Endothelial cell of umbilical vein (primary cell): ENCODE measurements at regions not wholly inside any gene's neighbourhood (a gene's known extent, or its start where the extent isn't known, plus 50 kb on each side); places are given as distances from the start of the nearest gene placed in this dataset.

Experiments used
- BruUV-seq: library from RNA; stranded (reverse); fragments of 400-500 nt; replicated peaks from 2 replicates; lab custom pipeline; 2021; lab: Mats Ljungman, UMichigan
- CTCF ChIA-PET: fragments of 300-600, 350-600 bp; sonication (Branson Sonifier 250); formaldehyde crosslinking; loops from one replicate; lab custom pipeline; 2021; ENCODE audit warnings: antibody characterized with exemption, inconsistent platforms; lab: Charles Lee
- POLR2A ChIA-PET: fragments of 300-600, 350-600 bp; sonication (Branson Sonifier 250); formaldehyde crosslinking; loops from one replicate; lab custom pipeline; 2021; ENCODE audit warnings: antibody characterized with exemption, inconsistent platforms; lab: Charles Lee
- DNase-seq: peaks from one replicate; pipeline ENCODE4 v3.0.0-alpha.2; 2011; ENCODE audit warnings: low read depth, low spot score
- FAIRE-seq: peaks from 2 replicates; lab custom pipeline; 2011; peaks lifted over from hg19 to GRCh38; lab: Jason Lieb, UNC
- H2AFZ ChIP-seq: 2 replicates; pipeline ENCODE4 v1.6.0; 2012; ENCODE audit warnings: low read depth, low read length, control low read depth, inconsistent platforms
- H3K27ac ChIP-seq: 2 replicates; pipeline ENCODE4 v1.5.1; 2011; ENCODE audit warnings: low read depth, mild to moderate bottlenecking, control low read depth, low read length, moderate library complexity; ENCODE audit not compliant: insufficient read depth
- H3K27me3 ChIP-seq, 2 experiments: 2 replicates each; pipeline versions ENCODE4 v1.6.0 to v1.6.1; 2011; ENCODE audit warnings: low read length in 2 of 2, mixed read lengths in 1 of 2; ENCODE audit not compliant: control insufficient read depth in 2 of 2, insufficient read depth in 2 of 2
- H3K36me3 ChIP-seq, 2 experiments: 2 replicates in 1 of 2; 3 replicates in 1 of 2; pipeline ENCODE4 v1.5.1; 2011; ENCODE audit warnings: low read length in 2 of 2, mild to moderate bottlenecking in 1 of 2, moderate library complexity in 1 of 2; ENCODE audit not compliant: control insufficient read depth in 2 of 2, insufficient read depth in 2 of 2; ENCODE audit errors: extremely low read depth in 1 of 2
- H3K4me1 ChIP-seq: 3 replicates; pipeline ENCODE4 v1.5.1; 2011; ENCODE audit warnings: mild to moderate bottlenecking, low read length; ENCODE audit not compliant: control insufficient read depth, insufficient read depth; ENCODE audit errors: extremely low read depth
- H3K4me2 ChIP-seq: 2 replicates; pipeline ENCODE4 v1.6.1; 2011; ENCODE audit warnings: low read length, control low read depth, mixed read lengths; ENCODE audit not compliant: insufficient read depth
- H3K4me3 ChIP-seq, 3 experiments: fragments of 200-600 bp in 1 of 3; sonication (generic), shearing (Covaris generic) in 1 of 3; replicated peaks in 1 of 3; 2 replicates each; pipeline ENCODE4 v1.5.1; 2011 to 2016; ENCODE audit warnings: control low read depth in 3 of 3, low read length in 3 of 3, mild to moderate bottlenecking in 2 of 3, inconsistent platforms in 1 of 3, low read depth in 1 of 3, moderate library complexity in 1 of 3; ENCODE audit not compliant: insufficient read depth in 1 of 3
- H3K79me2 ChIP-seq: 2 replicates; pipeline ENCODE4 v1.6.0; 2012; ENCODE audit warnings: low read length, inconsistent platforms; ENCODE audit not compliant: control insufficient read depth, insufficient read depth
- H3K9ac ChIP-seq: replicated peaks from 2 replicates; pipeline ENCODE3; 2011; ENCODE audit warnings: low read length, control low read depth; ENCODE audit not compliant: insufficient read depth; ENCODE audit errors: extremely low read depth
- H3K9me1 ChIP-seq: replicated peaks from 3 replicates; pipeline ENCODE4 v1.6.0; 2011; ENCODE audit warnings: mild to moderate bottlenecking, low read length; ENCODE audit not compliant: control insufficient read depth, insufficient read depth; ENCODE audit errors: extremely low read depth
- H3K9me3 ChIP-seq: replicated peaks from 2 replicates; pipeline ENCODE4 v1.5.1; 2012; ENCODE audit warnings: low read length, inconsistent platforms; ENCODE audit not compliant: control insufficient read depth, insufficient read depth
- H4K20me1 ChIP-seq: replicated peaks from 2 replicates; pipeline ENCODE3; 2011; ENCODE audit warnings: mild to moderate bottlenecking, low read length; ENCODE audit not compliant: control insufficient read depth, insufficient read depth; ENCODE audit errors: extremely low read depth
- CTCF ChIP-seq, 2 donors: IDR thresholded peaks; 1 replicate in 1 of 2; 2 replicates in 1 of 2; pipeline ENCODE4 v1.5.1; 2011; ENCODE audit warnings: low read length in 2 of 2, mild to moderate bottlenecking in 2 of 2, moderate library complexity in 2 of 2, control low read depth in 1 of 2, inconsistent platforms in 1 of 2, low read depth in 1 of 2; ENCODE audit not compliant: insufficient read depth in 1 of 2; ENCODE audit errors: extremely low read depth in 1 of 2
- FOS ChIP-seq: IDR thresholded peaks from 2 replicates; pipeline ENCODE4 v1.6.1; 2011; ENCODE audit warnings: mild to moderate bottlenecking, low read length, moderate library complexity, borderline replicate concordance; ENCODE audit not compliant: insufficient read depth
- GATA2 ChIP-seq: IDR thresholded peaks from 2 replicates; pipeline ENCODE4 v1.7.0; 2011; ENCODE audit warnings: low read depth, mild to moderate bottlenecking, moderate library complexity, mixed read lengths, low read length; ENCODE audit not compliant: insufficient read length, insufficient read depth
- JUN ChIP-seq: IDR thresholded peaks from 2 replicates; pipeline ENCODE4 v1.6.1; 2011; ENCODE audit warnings: borderline replicate concordance, low read depth; ENCODE audit not compliant: insufficient read length, insufficient read depth
- MAX ChIP-seq: IDR thresholded peaks from 2 replicates; pipeline ENCODE4 v1.6.1; 2011; ENCODE audit not compliant: insufficient read depth, insufficient read length
- POLR2A ChIP-seq: IDR thresholded peaks from 2 replicates; pipeline ENCODE4 v1.6.1; 2012; ENCODE audit warnings: low read depth, mild to moderate bottlenecking, control low read depth, low read length
- dilution Hi-C: fragments of 300-500 bp; cut with MboI; formaldehyde crosslinking; loops from one replicate; pipeline ENCODE4 v1.15.0; 2019; ENCODE audit warnings: low sequenced_read_pairs; ENCODE audit not compliant: extremely low pct_ligation_motif_present
- intact Hi-C: fragments of 100-400 bp; cut with micrococcal nuclease; formaldehyde crosslinking; loops from one replicate; pipeline ENCODE4 v1.10.0; 2022

- dilution Hi-C loops (no loop called here), intact Hi-C loops (no loop called here)
- Histone ChIP-seq H3K4me1 (peaks cover 5% of the 10 kb centered on the region), H3K27me3 (no peaks in the 10 kb centered on the region), H3K9ac (no peak overlapping the region), H2AFZ (no peak overlapping the region), H3K4me3 (no peak overlapping the region), H3K36me3 (no peaks in the 10 kb centered on the region), H3K27ac (no peak overlapping the region), H4K20me1 (no peaks in the 10 kb centered on the region), H3K9me1 (no peaks in the 10 kb centered on the region), H3K9me3 (no peaks in the 10 kb centered on the region), H3K79me2 (no peaks in the 10 kb centered on the region), H3K4me2 (no peak overlapping the region)
- DNase-seq = no peak
- no TSS peak for BruUV-seq
- ChIA-PET POLR2A (no interaction called here), CTCF (no interaction called here)
- no peak for FAIRE-seq
- TF ChIP-seq CTCF (IDR thresholded peaks at IDR 0.05; ENCODE audit: extremely low read depth in 1 of 2, insufficient read depth in 1 of 2, low read depth in 1 of 2, low read length in 2 of 2) = no peak
- no peak for TF ChIP-seq GATA2
- TF ChIP-seq MAX = no peak
Observed at GRCh38 chr18:56030060-56030459, 442.1 kb upstream of the TCF4 start.

- Histone ChIP-seq H3K9ac (no peak overlapping the region), H3K9me1 (no peaks in the 10 kb centered on the region), H3K4me1 (peaks cover 5% of the 10 kb centered on the region), H3K4me3 (no peak overlapping the region), H3K4me2 (no peak overlapping the region), H3K79me2 (no peaks in the 10 kb centered on the region), H3K36me3 (no peaks in the 10 kb centered on the region), H3K27ac (no peak overlapping the region), H4K20me1 (no peaks in the 10 kb centered on the region), H3K27me3 (no peaks in the 10 kb centered on the region), H2AFZ (no peak overlapping the region), H3K9me3 (no peaks in the 10 kb centered on the region)
- dilution Hi-C loops (no loop called here), intact Hi-C loops (loop anchor here (10.0 kb wide), 1 partner anchor 764 kb away; no protein-coding TSS in a partner anchor)
- DNase-seq = peak; percentile 8
- FAIRE-seq = no peak
- ChIA-PET CTCF (interaction anchor here (1.2 kb wide), 1 partner anchor 11 kb away, joined by 4 read pairs; no protein-coding TSS in a partner anchor), POLR2A (no interaction called here)
- BruUV-seq = no TSS peak
- TF ChIP-seq FOS (peak; percentile 38), JUN (no peak), GATA2 (peak; percentile 24), POLR2A (no peak)
Observed at GRCh38 chr18:56028514-56028913, 440.5 kb upstream of the TCF4 start.
